MM.1S (cell line): ENCODE measurements at regions not wholly inside any gene's neighbourhood (a gene's known extent, or its start where the extent isn't known, plus 50 kb on each side); places are given as distances from the start of the nearest gene placed in this dataset.

Source experiments
- DNase-seq: peaks from one replicate; pipeline ENCODE4 v3.0.0-alpha.2; 2015
- H2AFZ ChIP-seq: fragments of 300-600 bp; sonication (generic); 2 replicates; pipeline ENCODE4 v1.6.0; 2016; ENCODE audit warnings: antibody characterized with exemption, low read length
- H3F3A ChIP-seq: fragments of 300-600 bp; sonication (generic); 2 replicates; pipeline ENCODE4 v1.6.1; 2016; ENCODE audit warnings: mild to moderate bottlenecking, antibody characterized with exemption, low read length, moderate library complexity, mixed read lengths; ENCODE audit not compliant: insufficient read depth
- H3K27ac ChIP-seq: fragments of 300-600 bp; sonication (generic); 2 replicates; pipeline ENCODE4 v1.5.1; 2016; ENCODE audit warnings: mild to moderate bottlenecking, low read length
- H3K27me3 ChIP-seq: fragments of 300-600 bp; sonication (generic); replicated peaks from 2 replicates; pipeline ENCODE4 v1.6.0; 2016; ENCODE audit warnings: low read length; ENCODE audit not compliant: insufficient read depth
- H3K36me3 ChIP-seq: fragments of 300-600 bp; sonication (generic); replicated peaks from 2 replicates; pipeline ENCODE4 v1.6.1; 2016; ENCODE audit warnings: mild to moderate bottlenecking, low read length, mixed read lengths; ENCODE audit not compliant: insufficient read depth
- H3K4me1 ChIP-seq: fragments of 300-600 bp; sonication (generic); 2 replicates; pipeline ENCODE4 v1.6.1; 2016; ENCODE audit warnings: low read length, mixed read lengths
- H3K4me2 ChIP-seq: fragments of 300-600 bp; sonication (generic); 2 replicates; pipeline ENCODE4 v1.6.0; 2016; ENCODE audit warnings: low read depth, low read length
- H3K4me3 ChIP-seq: fragments of 300-600 bp; sonication (generic); 2 replicates; pipeline ENCODE4 v1.5.1; 2016; ENCODE audit warnings: low read length, mixed read lengths
- H3K79me2 ChIP-seq: fragments of 300-600 bp; sonication (generic); 2 replicates; pipeline ENCODE4 v1.6.1; 2016; ENCODE audit warnings: mixed run types, low read length, mixed read lengths
- H3K9ac ChIP-seq: fragments of 300-600 bp; sonication (generic); 2 replicates; pipeline ENCODE4 v1.6.1; 2016; ENCODE audit warnings: low read length, mixed read lengths
- H3K9me2 ChIP-seq: fragments of 300-600 bp; sonication (generic); replicated peaks from 2 replicates; pipeline ENCODE4 v1.6.1; 2016; ENCODE audit warnings: mild to moderate bottlenecking, low read length, mixed read lengths; ENCODE audit not compliant: insufficient read depth
- H3K9me3 ChIP-seq: fragments of 300-600 bp; sonication (generic); replicated peaks from 2 replicates; pipeline ENCODE4 v1.6.1; 2016; ENCODE audit warnings: mild to moderate bottlenecking, low read length, mixed read lengths; ENCODE audit not compliant: insufficient read depth
- H4K20me1 ChIP-seq: fragments of 300-600 bp; sonication (generic); 2 replicates; pipeline ENCODE4 v1.6.1; 2016; ENCODE audit warnings: mild to moderate bottlenecking, low read length, moderate library complexity, mixed read lengths; ENCODE audit not compliant: insufficient read depth
- CTCF ChIP-seq: fragments of 300-600 bp; sonication (generic); IDR thresholded peaks from 2 replicates; pipeline ENCODE4 v1.5.1; 2016; ENCODE audit warnings: antibody characterized with exemption, low read length, mixed read lengths
- EZH2 ChIP-seq: fragments of 300-600 bp; sonication (generic); optimal IDR thresholded peaks from 2 replicates; pipeline ENCODE3; 2017; ENCODE audit warnings: low read depth, mild to moderate bottlenecking, antibody characterized with exemption, low read length, mixed read lengths
- EZH2phosphoT487 ChIP-seq: fragments of 300-600 bp; sonication (generic); IDR thresholded peaks from 2 replicates; pipeline ENCODE4 v1.6.1; 2018; ENCODE audit warnings: antibody characterized with exemption, low read length

- Histone ChIP-seq H3K27me3 (no peaks in the 10 kb centered on the region), H3K79me2 (no peaks in the 10 kb centered on the region), H3K9me3 (no peaks in the 10 kb centered on the region), H3K4me1 (no peaks in the 10 kb centered on the region), H3K4me3 (no peak overlapping the region), H3K27ac (no peak overlapping the region), H3F3A (no peaks in the 10 kb centered on the region), H3K9me2 (no peaks in the 10 kb centered on the region), H4K20me1 (no peaks in the 10 kb centered on the region), H3K4me2 (no peak overlapping the region), H3K36me3 (no peaks in the 10 kb centered on the region), H2AFZ (no peak overlapping the region), H3K9ac (no peak overlapping the region)
- TF ChIP-seq EZH2 (no peak), CTCF (no peak)
- DNase-seq, result no peak
These were observed 825.9 kb upstream of the IGFBP3 start for GRCh38 chr7:46746695-46747687.

DNA sequence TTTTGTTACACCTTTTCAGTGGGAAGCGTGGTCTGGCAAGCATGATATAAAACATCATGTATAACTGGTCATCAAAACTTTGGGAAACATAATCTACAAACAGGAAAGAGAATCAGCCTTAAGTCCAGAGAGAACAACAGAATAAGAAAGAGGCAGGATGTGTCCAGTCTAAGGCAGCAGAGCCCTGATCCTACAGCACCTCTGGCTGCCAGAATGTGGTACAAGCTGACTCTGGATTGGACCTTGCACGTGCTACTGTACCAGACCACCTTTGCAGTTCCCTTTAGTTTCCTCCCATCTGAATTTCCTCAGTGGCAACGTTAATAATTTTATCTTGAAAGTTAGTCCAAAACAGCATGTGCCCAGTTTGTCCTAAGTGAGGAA, 824.6 kb upstream of the IGFBP3 start:
- no peaks in the 10 kb centered on the region for H3K27me3 ChIP-seq
- no peak for DNase-seq
- H3K4me2 ChIP-seq, result no peak overlapping the region
- H3K4me3 ChIP-seq, result no peak overlapping the region
- no peak overlapping the region for H2AFZ ChIP-seq
- no peaks in the 10 kb centered on the region for H4K20me1 ChIP-seq
- no peaks in the 10 kb centered on the region for H3K36me3 ChIP-seq
- H3K79me2 ChIP-seq, result no peaks in the 10 kb centered on the region
- no peaks in the 10 kb centered on the region for H3F3A ChIP-seq
- H3K9me2 ChIP-seq, result no peaks in the 10 kb centered on the region
- no peak for TF ChIP-seq EZH2
- TF ChIP-seq CTCF, result no peak
- TF ChIP-seq EZH2phosphoT487, result no peak
- H3K9me3 ChIP-seq, result no peaks in the 10 kb centered on the region
- H3K27ac ChIP-seq, result no peak overlapping the region
- no peaks in the 10 kb centered on the region for H3K4me1 ChIP-seq
- no peak overlapping the region for H3K9ac ChIP-seq

DNA sequence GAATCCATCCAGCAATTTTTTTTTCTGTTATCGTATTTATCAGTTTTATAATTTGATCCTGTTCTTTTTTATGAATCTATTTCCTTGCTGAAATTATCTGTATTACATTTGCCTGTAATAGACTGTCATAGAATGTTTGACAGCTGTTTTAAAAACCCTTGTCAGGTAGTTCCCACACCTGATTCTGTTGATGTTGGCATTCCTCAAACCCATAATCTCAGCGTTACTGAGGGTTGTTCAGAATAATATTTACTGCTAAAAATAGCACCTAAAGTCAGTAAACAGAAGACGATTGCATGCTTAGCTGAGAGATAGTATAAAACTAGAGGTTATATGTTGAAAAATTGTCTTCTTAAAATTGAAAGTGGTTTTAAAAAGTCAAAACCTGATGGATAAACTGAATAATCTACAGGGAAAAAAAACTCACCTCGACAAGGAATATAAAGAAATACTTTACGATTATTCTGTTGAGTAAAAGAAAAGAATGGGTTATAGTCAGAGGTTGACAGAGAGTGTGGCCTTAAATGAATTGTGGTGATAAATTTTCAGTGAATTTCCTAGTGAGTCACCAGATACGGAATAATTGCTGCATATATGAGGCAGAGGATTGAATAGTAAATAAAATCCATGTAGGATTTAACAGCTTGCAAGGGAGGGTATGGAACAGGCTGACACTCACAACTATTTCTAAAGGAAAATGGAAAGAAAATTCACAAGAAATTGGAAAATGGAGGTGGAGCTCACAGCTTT, 824.1 kb upstream of the IGFBP3 start:
- Histone ChIP-seq H3K4me2 (no peak overlapping the region), H3K9me3 (no peaks in the 10 kb centered on the region), H4K20me1 (no peaks in the 10 kb centered on the region), H3K27ac (no peak overlapping the region), H3K79me2 (no peaks in the 10 kb centered on the region), H3F3A (no peaks in the 10 kb centered on the region), H3K9ac (no peak overlapping the region), H3K9me2 (no peaks in the 10 kb centered on the region), H3K36me3 (no peaks in the 10 kb centered on the region), H3K4me1 (no peaks in the 10 kb centered on the region), H3K27me3 (no peaks in the 10 kb centered on the region), H3K4me3 (no peak overlapping the region), H2AFZ (no peak overlapping the region)
- no peak for DNase-seq
- TF ChIP-seq EZH2phosphoT487 (no peak), CTCF (no peak), EZH2 (no peak)
